HG02642 (cell line): ENCODE measurements at regions not wholly inside any gene's neighbourhood (a gene's known extent, or its start where the extent isn't known, plus 50 kb on each side); places are given as distances from the start of the nearest gene placed in this dataset.
"Not testable (repeated sequence)": the region's sequence is repeated elsewhere in the genome, so short reads cannot be mapped to it uniquely, and the experiment has no call there.

Experiments
- ATAC-seq: cut with Tn5 transposase; IDR thresholded peaks from one replicate; pipeline ENCODE4 v1.9.1; 2021; ENCODE audit warnings: mild to moderate bottlenecking; ENCODE audit not compliant: unreplicated experiment, poor library complexity

DNA sequence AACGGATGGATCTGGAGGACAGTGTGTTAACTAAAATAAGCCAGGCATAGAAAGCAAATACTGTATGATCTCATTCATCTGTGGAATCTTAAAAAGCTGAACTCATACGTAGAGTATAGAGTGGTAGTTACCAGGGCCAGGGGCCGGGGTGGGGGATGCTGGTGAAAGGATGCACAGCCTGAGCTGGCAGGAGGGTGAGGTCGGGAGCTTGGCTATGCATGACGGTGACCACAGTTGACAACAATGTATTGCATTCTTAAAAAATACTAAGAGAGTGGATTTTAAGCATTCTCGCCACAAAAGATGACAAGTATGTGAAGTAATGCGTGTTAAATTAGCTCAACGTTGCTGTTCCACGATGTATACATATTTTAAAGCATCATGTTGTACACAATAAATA is 351.3 kb downstream of the TMEM121 start:
- no peak for ATAC-seq

DNA sequence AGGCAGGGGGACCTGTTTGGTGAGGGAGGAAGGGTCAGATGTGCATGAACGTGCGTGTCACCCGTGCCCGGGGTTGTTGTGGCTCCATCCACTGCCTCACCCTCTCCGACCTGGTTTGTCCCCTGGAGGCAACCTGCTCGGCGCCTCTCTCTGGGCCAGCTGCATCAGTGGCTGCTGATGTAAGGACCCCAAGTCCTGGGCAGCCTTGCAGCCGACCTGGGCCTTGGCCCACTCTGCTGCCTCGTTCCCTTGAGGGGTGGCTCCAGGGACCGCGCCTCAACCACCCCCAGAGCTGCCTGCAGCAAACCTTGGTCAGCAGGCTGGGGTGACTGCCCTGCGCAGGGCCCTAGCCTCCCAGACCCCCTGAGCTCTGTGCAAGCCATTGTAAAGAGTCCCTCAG is 351.7 kb downstream of the TMEM121 start:
- ATAC-seq = no peak

- ATAC-seq = no peak
Measured at GRCh38 chr14:105878554-105878953, 352.2 kb downstream of the TMEM121 start.

GRCh38 chr14:105879503-105879866 is 353.1 kb downstream of the TMEM121 start:
- no peak for ATAC-seq

GRCh38 chr14:105879867-105880561 is 353.6 kb downstream of the TMEM121 start:
- ATAC-seq = no peak

GRCh38 chr14:105880616-105881015 is 354.2 kb downstream of the TMEM121 start:
- no peak for ATAC-seq

- no peak for ATAC-seq
Measured at GRCh38 chr14:105881021-105881930, 354.9 kb downstream of the TMEM121 start.

DNA sequence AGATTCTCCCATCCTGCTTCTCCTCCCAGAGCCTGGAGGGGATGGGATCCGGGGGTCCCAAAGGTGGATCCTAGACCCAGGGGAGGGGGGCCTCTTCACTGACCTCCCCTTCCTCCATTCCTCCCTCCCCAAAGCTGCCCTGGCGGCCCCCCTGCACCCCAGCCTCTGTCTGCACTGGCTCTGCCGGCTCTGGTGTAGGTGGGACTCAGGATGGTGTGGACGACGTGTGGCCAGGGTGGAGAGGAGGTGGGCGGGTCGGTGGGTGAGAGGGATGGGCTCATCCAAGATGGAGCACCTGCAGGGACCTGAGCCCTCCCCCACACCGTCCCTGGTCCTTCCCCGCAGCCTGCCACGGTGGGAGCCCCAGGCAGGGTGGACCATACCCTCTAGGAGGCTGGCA is 355.6 kb downstream of the TMEM121 start:
- ATAC-seq = not testable (repeated sequence)

DNA sequence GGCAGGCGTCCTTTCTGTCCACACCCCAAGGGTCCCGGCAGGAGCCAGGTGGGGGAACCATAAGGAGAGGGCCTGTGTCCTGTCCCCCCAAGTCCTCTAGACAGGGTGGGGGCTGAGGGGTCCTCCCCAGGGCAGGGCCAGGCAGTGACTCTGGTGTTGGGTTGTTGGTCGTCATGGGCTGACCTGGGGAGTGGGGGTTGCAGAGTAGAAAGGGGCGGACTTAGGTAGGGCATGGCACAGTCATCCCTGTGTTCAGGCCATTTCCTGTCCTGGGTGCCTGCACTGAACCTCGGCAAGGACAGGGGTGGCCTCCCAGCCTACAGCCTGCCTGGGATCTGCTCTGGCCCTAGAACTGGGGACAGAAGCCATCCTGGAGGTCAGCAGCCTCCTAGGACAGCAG is 356.2 kb downstream of the TMEM121 start:
- ATAC-seq = no peak

DNA sequence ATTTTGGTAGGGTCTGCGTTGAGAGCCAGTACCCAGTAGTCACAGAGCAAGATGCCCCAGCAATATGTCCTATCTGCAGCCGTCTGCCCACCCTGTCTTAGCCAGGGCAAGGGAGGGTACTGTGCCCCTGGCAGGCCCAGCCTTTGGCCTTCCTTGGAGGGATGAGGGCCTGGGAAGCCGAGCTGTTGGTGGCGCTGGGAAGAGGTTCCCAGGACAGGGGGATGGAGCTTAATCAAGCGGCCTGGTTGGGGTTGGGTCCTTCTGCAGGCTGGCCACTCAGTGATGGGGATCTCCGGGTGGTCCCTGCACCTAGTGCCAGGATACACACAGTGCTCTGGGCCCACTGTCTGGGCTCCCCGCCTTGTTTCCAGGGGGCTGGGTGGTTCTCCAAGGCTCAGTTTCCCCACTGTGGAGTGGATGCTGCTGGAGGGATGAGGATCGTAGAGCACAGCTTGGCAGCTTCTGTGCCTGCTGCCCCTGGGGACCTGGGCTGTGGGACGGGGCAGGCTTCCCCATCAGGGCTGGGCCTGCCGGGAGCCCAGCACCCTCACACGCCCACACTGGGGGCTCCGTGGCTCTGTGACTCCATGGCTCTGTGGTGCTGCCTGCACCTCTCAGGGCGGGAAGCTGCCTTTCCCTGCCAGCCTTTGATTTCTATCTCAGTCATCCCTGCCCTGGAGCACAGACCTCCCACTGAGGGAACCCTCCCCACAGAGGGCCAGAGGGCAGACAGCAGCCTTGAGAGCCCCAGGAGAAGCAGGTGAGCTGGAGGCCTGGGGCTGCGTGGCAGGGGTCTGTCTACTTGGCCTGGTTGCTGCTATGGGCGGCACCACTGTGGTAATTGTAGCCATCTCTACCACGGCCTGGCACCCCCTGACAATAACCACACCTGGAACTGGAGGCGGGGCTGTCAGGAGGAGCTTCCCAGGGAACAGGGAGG is 357.0 kb downstream of the TMEM121 start:
- ATAC-seq = no peak

DNA sequence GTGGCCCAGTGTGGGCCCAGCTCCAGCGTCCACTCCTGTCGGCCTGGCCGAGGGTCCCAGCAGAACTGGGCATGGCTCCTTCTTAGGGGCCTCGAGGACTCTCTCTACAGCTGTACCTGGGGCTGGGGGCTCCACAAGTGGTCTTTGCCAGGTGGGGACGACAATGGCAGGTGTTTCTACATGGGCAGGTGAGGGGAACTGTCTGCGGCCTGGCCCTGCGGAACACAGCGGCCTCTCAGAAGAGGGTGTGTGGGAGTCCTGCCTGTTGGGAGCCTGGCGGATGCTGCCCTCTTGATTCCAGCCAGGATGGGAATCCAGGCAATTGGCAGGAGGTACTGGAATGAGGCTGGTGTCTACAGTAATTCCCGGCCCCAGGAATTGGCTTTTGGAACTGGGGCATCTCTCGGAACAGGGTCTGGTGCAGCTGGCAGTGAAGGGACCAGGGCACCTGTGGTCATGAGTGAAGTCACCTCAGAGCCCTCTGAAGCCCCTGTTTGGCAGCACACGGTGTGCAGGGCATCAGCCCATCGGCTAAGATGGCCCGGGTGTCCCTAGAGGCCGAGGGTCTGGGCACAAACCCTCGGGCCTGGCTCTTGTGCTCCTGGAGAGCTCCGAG is 357.9 kb downstream of the TMEM121 start:
- ATAC-seq = not testable (repeated sequence)

GRCh38 chr14:105884808-105885281 is 358.5 kb downstream of the TMEM121 start:
- ATAC-seq = no peak

DNA sequence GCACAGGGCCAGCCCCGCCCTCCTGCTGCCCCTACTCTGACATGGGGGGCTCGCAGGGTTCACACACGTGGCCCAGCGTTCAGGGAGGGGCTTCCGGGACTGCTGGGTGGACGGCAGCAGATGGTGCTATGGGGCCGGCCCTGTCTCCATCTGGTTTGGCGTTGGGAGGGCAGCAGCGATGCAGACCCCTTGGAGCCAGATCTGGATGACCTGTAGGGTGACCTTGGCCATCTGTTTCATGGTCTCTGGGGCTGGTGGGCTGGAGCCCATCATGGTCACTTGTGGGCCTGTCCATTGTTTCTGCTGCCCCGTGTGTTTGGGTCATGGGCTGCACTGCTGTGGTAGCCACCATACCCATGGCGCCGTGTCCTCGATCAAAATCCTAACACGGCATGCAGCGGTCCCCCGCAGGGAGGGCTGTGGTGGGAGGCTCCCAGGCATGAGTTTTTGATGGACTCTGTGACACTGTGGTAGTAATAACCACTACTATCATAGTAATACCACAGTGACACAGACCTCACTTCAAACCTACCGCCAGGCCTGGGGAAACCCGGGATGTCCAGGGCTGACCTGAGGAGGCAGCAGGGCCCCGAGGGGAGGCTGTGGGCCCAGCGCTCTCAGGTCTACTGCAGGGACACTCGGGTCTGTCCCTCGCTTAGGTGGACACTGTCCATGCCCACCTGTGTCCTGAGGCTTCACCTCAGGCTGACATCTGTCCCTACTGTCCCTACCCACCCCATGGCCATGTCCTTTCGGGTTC is 359.4 kb downstream of the TMEM121 start:
- no peak for ATAC-seq

- ATAC-seq = not testable (repeated sequence)
Measured at GRCh38 chr14:105886791-105887191, 360.4 kb downstream of the TMEM121 start.

GRCh38 chr14:105887692-105888091 is 361.3 kb downstream of the TMEM121 start:
- no peak for ATAC-seq

DNA sequence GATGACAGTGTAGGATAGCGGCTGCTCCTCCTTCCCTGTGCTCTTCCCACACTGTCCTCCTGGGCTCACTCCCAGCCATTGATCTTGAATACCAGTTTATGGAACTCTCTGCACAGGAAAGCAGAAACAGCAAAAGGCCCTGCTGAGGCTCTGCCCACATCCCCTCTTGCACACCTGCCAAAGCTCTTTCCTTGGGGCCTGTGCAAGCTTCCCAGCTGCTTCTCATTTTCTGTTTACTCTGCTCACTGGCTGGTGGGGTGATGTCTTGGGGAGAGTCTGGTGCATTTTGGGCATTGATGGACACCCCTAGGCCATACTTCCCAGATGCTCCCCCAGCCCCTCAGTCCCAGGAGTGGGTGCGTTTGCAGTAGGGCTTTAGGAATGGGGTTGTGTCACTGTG is 361.8 kb downstream of the TMEM121 start:
- no peak for ATAC-seq

- ATAC-seq = no peak
Measured at GRCh38 chr14:105888784-105889665, 362.6 kb downstream of the TMEM121 start.
